Smooth muscle cell of the brain vasculature (primary cell): ENCODE measurements at regions not wholly inside any gene's neighbourhood (a gene's known extent, or its start where the extent isn't known, plus 50 kb on each side); places are given as distances from the start of the nearest gene placed in this dataset.
"Not testable (repeated sequence)": the region's sequence is repeated elsewhere in the genome, so short reads cannot be mapped to it uniquely, and the experiment has no call there.

Experiments
- DNase-seq: peaks from one replicate; pipeline ENCODE4 v3.0.0-alpha.2; 2012; ENCODE audit warnings: low read depth, low spot score

GRCh38 chr2:242046206-242046826 is 176.8 kb downstream of the RTP5 start:
- no peak for DNase-seq

GRCh38 chr2:242047963-242048362 is 178.4 kb downstream of the RTP5 start:
- no peak for DNase-seq

- DNase-seq = no peak
Measured at GRCh38 chr2:242048479-242048878, 178.9 kb downstream of the RTP5 start.

- not testable (repeated sequence) for DNase-seq
Measured at GRCh38 chr2:242049492-242049891, 180.0 kb downstream of the RTP5 start.

DNA sequence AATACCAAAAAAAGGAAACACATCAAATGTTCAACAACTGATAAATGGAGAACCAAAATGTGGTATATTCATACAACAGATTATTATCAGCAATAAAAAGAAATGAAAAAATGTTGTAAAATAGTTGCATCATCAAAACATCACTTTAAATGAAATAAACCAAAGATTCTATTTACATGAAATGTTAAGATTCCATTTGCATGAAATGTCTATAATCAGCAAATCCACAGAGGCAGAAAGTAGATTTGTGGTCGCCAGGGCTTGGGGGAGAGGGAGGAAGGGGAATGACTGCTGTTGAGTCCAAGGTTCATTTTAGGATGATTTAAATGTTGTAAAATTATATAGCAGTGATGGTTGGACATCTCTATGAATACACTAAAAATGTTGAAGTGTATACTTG is 181.9 kb downstream of the RTP5 start:
- DNase-seq = no peak

DNA sequence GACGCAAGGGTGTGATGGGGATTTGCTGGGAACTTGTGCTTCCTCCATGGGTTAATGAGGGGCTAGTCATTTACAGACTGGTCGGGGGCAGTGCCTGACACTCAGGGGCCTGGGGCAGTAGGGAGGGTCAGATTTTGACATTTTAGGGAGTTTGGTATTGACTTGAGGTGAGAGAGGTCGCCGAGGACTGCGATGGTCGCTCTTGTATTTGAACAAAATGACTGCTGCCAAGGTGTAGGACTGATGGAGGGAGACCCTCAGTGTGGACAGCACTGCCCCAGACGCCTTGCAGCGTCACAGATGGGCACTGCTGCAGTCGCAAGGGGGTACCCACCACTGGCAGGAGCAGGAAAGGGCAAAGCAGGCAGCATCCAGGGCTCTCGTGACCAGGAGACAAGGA is 182.9 kb downstream of the RTP5 start:
- no peak for DNase-seq

DNA sequence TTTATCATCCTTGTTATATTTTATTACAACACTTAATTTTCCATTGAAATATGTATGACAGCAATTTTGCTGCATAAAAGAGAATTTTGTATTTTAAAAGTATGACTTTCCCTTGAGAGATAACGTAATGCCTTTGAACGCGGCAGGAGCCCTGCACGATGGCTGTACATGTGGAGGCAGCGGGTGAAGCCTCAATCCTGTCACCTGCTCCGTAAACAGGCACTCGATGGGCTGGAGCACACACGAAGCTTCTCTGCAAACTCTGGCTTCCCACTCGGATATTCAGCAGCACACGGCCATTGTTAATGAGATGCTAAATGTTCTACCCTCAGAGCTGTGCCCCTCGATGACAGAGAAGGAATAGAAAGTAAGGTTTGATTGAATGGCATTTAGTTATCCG is 184.4 kb downstream of the RTP5 start:
- DNase-seq = no peak

DNA sequence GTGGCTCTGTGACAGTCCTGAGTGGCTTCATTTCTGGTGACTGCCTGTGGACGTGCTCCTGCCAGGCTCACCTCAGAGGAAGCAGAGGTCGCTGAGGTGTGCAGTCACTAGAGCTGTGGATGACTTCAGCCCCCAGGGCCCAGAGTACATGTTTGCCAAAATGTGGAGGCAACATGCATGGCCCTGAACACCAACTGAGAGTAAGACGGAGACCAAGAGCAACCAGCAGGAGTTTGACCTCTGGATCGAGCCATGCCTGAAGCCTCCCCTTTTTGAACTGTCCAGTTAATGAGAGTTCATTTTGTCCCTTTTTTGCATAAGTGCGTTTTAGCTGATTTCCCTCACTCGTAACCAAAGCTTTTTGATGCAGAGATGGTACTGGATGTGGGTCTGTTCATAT is 184.9 kb downstream of the RTP5 start:
- DNase-seq = no peak

- no peak for DNase-seq
Measured at GRCh38 chr2:242054881-242055801, 185.6 kb downstream of the RTP5 start.

DNA sequence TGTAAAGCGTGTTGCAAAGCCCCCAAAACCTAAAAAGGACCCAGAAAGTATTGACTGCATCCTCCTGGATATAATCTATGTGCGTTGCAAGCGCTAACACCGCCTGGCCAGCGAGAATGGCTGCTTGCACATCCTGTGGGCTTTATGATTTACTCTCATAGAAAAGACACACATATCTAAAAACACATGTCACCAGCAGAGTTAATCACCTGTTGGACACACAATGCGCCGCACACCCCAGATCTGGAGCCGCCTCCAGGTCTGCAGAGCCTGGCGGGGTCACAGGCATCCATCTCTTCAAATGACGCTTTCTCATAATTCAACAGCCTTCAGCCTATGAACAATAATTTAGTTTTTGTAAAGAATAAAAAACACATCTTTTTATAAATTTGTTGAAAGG is 186.5 kb downstream of the RTP5 start:
- DNase-seq = no peak

DNA sequence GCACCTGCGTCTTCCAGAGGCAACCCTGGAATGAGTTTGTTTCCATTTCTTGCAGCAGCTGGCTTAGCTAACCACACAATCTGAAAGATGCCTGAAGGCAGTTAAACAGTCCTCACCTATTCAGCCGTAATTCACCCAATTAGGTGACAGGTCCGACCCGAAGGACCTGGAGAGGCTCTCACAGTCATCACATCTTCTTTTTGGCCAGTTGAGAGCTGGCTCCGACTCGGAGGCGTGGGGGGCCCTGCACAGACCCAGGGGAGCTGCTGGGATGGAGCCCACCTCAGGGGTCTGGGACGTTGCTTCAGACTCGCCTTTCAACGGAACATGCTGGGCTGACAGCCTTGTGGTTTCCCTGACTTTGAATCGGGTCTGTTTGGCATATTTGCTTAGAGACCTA is 187.3 kb downstream of the RTP5 start:
- no peak for DNase-seq

GRCh38 chr2:242057379-242058040 is 188.0 kb downstream of the RTP5 start:
- no peak for DNase-seq

DNA sequence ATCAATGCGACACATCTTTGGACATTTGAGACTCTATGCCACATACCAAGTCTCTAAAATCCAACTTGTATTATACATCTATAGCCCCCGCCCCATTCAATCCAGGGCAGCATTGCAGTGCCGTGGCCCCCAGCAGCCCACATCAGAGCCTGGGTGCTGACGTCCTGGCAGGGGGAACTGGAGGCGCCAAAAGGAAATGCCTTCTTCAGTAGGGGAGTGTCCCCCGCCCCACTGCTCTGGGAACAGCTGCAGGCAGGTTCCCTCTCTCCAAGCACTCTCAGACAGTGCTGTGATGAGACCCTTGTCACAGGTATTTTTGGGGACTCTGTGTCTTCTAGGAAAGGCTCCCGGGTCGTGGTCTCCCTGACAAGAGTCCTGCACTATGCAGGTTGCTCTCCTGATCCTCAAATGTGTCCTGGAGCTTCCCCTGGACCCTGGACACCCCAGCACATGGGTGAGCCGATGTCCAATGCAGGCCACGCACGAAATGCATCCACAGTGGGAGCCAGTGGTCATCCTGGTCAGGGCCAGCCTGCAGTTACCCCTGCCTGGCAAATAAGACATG is 188.7 kb downstream of the RTP5 start:
- DNase-seq = no peak

DNA sequence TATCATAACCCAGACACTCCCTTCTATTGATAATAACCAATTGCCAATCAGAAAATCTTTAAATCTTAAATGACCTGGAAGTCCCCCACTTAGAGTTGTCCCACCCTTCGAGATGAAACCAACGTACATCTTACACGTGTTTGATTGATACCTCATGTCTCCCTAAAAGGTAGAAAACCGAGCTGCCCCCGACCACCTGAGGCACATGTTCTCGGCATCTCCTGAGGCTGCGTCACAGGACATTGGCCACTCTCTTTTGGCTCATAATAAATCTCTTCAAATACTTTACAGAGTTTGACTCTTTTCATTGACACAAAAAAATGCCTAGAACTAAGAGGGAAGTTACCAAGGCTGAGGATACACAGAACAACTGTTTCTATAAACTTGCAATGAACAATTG is 190.0 kb downstream of the RTP5 start:
- DNase-seq = no peak

- peak; percentile 20 for DNase-seq
Measured at GRCh38 chr2:242060212-242060835, 190.8 kb downstream of the RTP5 start.

- not testable (repeated sequence) for DNase-seq
Measured at GRCh38 chr2:242061930-242062329, 192.4 kb downstream of the RTP5 start.

GRCh38 chr2:242063436-242063835 is 193.9 kb downstream of the RTP5 start:
- no peak for DNase-seq

DNA sequence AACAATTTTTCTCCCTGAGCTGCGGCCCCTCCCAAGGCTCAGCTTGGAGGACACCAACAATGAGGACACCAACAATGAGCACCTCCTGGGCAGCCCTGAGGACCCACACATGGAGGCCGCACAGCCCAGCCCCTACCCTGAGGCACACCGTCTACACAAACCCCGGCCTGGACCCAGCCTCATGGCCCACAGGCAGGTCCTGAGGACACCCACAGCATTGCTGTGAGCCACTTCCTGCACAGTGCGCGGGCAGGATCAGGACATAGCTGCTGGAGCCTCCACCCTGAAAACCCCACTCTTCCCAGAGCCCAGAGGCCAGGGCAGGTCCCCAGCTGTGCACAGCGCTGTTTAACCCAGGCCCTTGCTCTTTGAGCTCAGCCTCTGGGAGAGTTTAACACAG is 194.3 kb downstream of the RTP5 start:
- no peak for DNase-seq

- no peak for DNase-seq
Measured at GRCh38 chr2:242064364-242065250, 195.1 kb downstream of the RTP5 start.

GRCh38 chr2:242065426-242065825 is 195.9 kb downstream of the RTP5 start:
- DNase-seq = no peak

GRCh38 chr2:242069018-242069417 is 199.5 kb downstream of the RTP5 start:
- DNase-seq = no peak
